Loucy (cell line): ENCODE measurements at regions not wholly inside any gene's neighbourhood (a gene's known extent, or its start where the extent isn't known, plus 50 kb on each side); places are given as distances from the start of the nearest gene placed in this dataset.

ENCODE experiments used
- H2AFZ ChIP-seq: fragments of 200-600 bp; sonication (generic); 2 replicates; pipeline ENCODE4 v1.6.0; 2016; ENCODE audit warnings: antibody characterized with exemption, mild to moderate bottlenecking, low read length, moderate library complexity
- H3F3A ChIP-seq: fragments of 200-600 bp; 2 replicates; pipeline ENCODE4 v1.6.0; 2016; ENCODE audit warnings: antibody characterized with exemption, low read depth, mild to moderate bottlenecking
- H3K27me3 ChIP-seq: fragments of 200-600 bp; sonication (generic); 2 replicates; pipeline ENCODE4 v1.6.1; 2014; ENCODE audit warnings: low read length, mild to moderate bottlenecking; ENCODE audit not compliant: insufficient read depth, poor library complexity, severe bottlenecking
- H3K36me3 ChIP-seq: fragments of 200-600 bp; sonication (generic); 2 replicates; pipeline ENCODE4 v1.6.1; 2016; ENCODE audit warnings: low read length; ENCODE audit not compliant: insufficient read depth
- H3K4me1 ChIP-seq: fragments of 200-600 bp; sonication (generic); 2 replicates; pipeline ENCODE4 v1.5.1; 2014; ENCODE audit warnings: low read length, mild to moderate bottlenecking; ENCODE audit not compliant: insufficient read depth, poor library complexity, severe bottlenecking
- H3K4me2 ChIP-seq: fragments of 200-600 bp; sonication (generic); 2 replicates; pipeline ENCODE4 v1.6.0; 2014; ENCODE audit warnings: antibody characterized with exemption, low read length, low read depth, mild to moderate bottlenecking; ENCODE audit not compliant: poor library complexity, severe bottlenecking
- H3K4me3 ChIP-seq: fragments of 200-600 bp; sonication (generic); 2 replicates; pipeline ENCODE4 v1.5.1; 2014; ENCODE audit warnings: low read length, mild to moderate bottlenecking, mixed read lengths; ENCODE audit not compliant: poor library complexity, severe bottlenecking
- H3K79me2 ChIP-seq: fragments of 200-600 bp; sonication (generic); 2 replicates; pipeline ENCODE4 v1.6.1; 2014; ENCODE audit warnings: low read length; ENCODE audit not compliant: insufficient read depth
- H3K9ac ChIP-seq: fragments of 200-600 bp; sonication (generic); 2 replicates; pipeline ENCODE4 v1.6.0; 2014; ENCODE audit warnings: mild to moderate bottlenecking, low read depth, low read length, moderate library complexity; ENCODE audit not compliant: poor library complexity, severe bottlenecking
- H3K9me2 ChIP-seq: fragments of 200-600 bp; sonication (generic); replicated peaks from 2 replicates; pipeline ENCODE4 v1.6.1; 2016; ENCODE audit warnings: low read depth, low read length, mixed read lengths
- H3K9me3 ChIP-seq: fragments of 200-600 bp; sonication (generic); 2 replicates; pipeline ENCODE4 v1.6.1; 2014; ENCODE audit warnings: mild to moderate bottlenecking, antibody characterized with exemption, low read length, low read depth; ENCODE audit not compliant: insufficient read depth
- H4K20me1 ChIP-seq: fragments of 200-600 bp; sonication (generic); 2 replicates; pipeline ENCODE4 v1.6.0; 2014; ENCODE audit warnings: antibody characterized with exemption, low read length, mild to moderate bottlenecking; ENCODE audit not compliant: insufficient read depth, poor library complexity, severe bottlenecking
- CTCF ChIP-seq: fragments of 200-600 bp; sonication (generic); conservative IDR thresholded peaks from 2 replicates; pipeline ENCODE4 v1.5.1; 2014; ENCODE audit warnings: mild to moderate bottlenecking, antibody characterized with exemption, low read length
- EZH2phosphoT487 ChIP-seq: fragments of 200-600 bp; IDR thresholded peaks from 2 replicates; pipeline ENCODE4 v1.6.1; 2018; ENCODE audit warnings: antibody characterized with exemption, mild to moderate bottlenecking, moderate library complexity, borderline replicate concordance

GRCh38 chr11:19405966-19406365 lies 165.2 kb upstream of the E2F8 start:
- H3K4me3 ChIP-seq, result no peak overlapping the region
- no peaks in the 10 kb centered on the region for H3K79me2 ChIP-seq
- no peaks in the 10 kb centered on the region for H3F3A ChIP-seq
- no peaks in the 10 kb centered on the region for H4K20me1 ChIP-seq
- no peak overlapping the region for H3K4me2 ChIP-seq
- H3K27me3 ChIP-seq, result no peaks in the 10 kb centered on the region
- TF ChIP-seq EZH2phosphoT487 (no peak), CTCF (no peak)
- H3K36me3 ChIP-seq, result no peaks in the 10 kb centered on the region
- H3K9ac ChIP-seq, result no peak overlapping the region
- H3K9me2 ChIP-seq, result no peaks in the 10 kb centered on the region
- no peaks in the 10 kb centered on the region for H3K9me3 ChIP-seq
- no peak overlapping the region for H2AFZ ChIP-seq
- H3K4me1 ChIP-seq, result no peaks in the 10 kb centered on the region

GRCh38 chr11:19404787-19405186 lies 164.0 kb upstream of the E2F8 start:
- Histone ChIP-seq H3K27me3 (no peaks in the 10 kb centered on the region), H3K79me2 (no peaks in the 10 kb centered on the region), H3F3A (no peaks in the 10 kb centered on the region)

GRCh38 chr11:19403196-19403895 lies 162.6 kb upstream of the E2F8 start:
- Histone ChIP-seq H3K4me2 (no peak overlapping the region), H4K20me1 (no peaks in the 10 kb centered on the region), H3K4me1 (no peaks in the 10 kb centered on the region), H3K27me3 (peaks cover 9% of the 10 kb centered on the region), H3K4me3 (no peak overlapping the region), H2AFZ (no peak overlapping the region), H3K9me2 (no peaks in the 10 kb centered on the region), H3F3A (no peaks in the 10 kb centered on the region), H3K36me3 (no peaks in the 10 kb centered on the region), H3K9ac (no peak overlapping the region), H3K79me2 (no peaks in the 10 kb centered on the region), H3K9me3 (no peaks in the 10 kb centered on the region)
- TF ChIP-seq EZH2phosphoT487 (no peak), CTCF (no peak)

More at GRCh38 chr11:19404787-19405186, 164.0 kb upstream of the E2F8 start:
- Histone ChIP-seq H3K9ac (no peak overlapping the region), H3K4me2 (no peak overlapping the region), H3K4me3 (no peak overlapping the region), H3K9me2 (no peaks in the 10 kb centered on the region), H4K20me1 (no peaks in the 10 kb centered on the region), H3K9me3 (no peaks in the 10 kb centered on the region), H3K4me1 (no peaks in the 10 kb centered on the region), H3K36me3 (no peaks in the 10 kb centered on the region), H2AFZ (no peak overlapping the region)
- no peak for TF ChIP-seq CTCF
- TF ChIP-seq EZH2phosphoT487, result no peak
